Endothelial cell of umbilical vein (primary cell): ENCODE measurements at regions not wholly inside any gene's neighbourhood (a gene's known extent, or its start where the extent isn't known, plus 50 kb on each side); places are given as distances from the start of the nearest gene placed in this dataset.

Experiments
- BruUV-seq: library from RNA; stranded (reverse); fragments of 400-500 nt; replicated peaks from 2 replicates; lab custom pipeline; 2021; lab: Mats Ljungman, UMichigan
- CTCF ChIA-PET: fragments of 300-600, 350-600 bp; sonication (Branson Sonifier 250); formaldehyde crosslinking; loops from one replicate; lab custom pipeline; 2021; ENCODE audit warnings: antibody characterized with exemption, inconsistent platforms; lab: Charles Lee
- POLR2A ChIA-PET: fragments of 300-600, 350-600 bp; sonication (Branson Sonifier 250); formaldehyde crosslinking; loops from one replicate; lab custom pipeline; 2021; ENCODE audit warnings: antibody characterized with exemption, inconsistent platforms; lab: Charles Lee
- DNase-seq: peaks from one replicate; pipeline ENCODE4 v3.0.0-alpha.2; 2011; ENCODE audit warnings: low read depth, low spot score
- FAIRE-seq: peaks from 2 replicates; lab custom pipeline; 2011; peaks lifted over from hg19 to GRCh38; lab: Jason Lieb, UNC
- H2AFZ ChIP-seq: 2 replicates; pipeline ENCODE4 v1.6.0; 2012; ENCODE audit warnings: low read depth, low read length, control low read depth, inconsistent platforms
- H3K27ac ChIP-seq: 2 replicates; pipeline ENCODE4 v1.5.1; 2011; ENCODE audit warnings: low read depth, mild to moderate bottlenecking, control low read depth, low read length, moderate library complexity; ENCODE audit not compliant: insufficient read depth
- H3K27me3 ChIP-seq, 2 experiments: 2 replicates each; pipeline versions ENCODE4 v1.6.0 to v1.6.1; 2011; ENCODE audit warnings: low read length in 2 of 2, mixed read lengths in 1 of 2; ENCODE audit not compliant: control insufficient read depth in 2 of 2, insufficient read depth in 2 of 2
- H3K36me3 ChIP-seq, 2 experiments: 2 replicates in 1 of 2; 3 replicates in 1 of 2; pipeline ENCODE4 v1.5.1; 2011; ENCODE audit warnings: low read length in 2 of 2, mild to moderate bottlenecking in 1 of 2, moderate library complexity in 1 of 2; ENCODE audit not compliant: control insufficient read depth in 2 of 2, insufficient read depth in 2 of 2; ENCODE audit errors: extremely low read depth in 1 of 2
- H3K4me1 ChIP-seq: 3 replicates; pipeline ENCODE4 v1.5.1; 2011; ENCODE audit warnings: mild to moderate bottlenecking, low read length; ENCODE audit not compliant: control insufficient read depth, insufficient read depth; ENCODE audit errors: extremely low read depth
- H3K4me2 ChIP-seq: 2 replicates; pipeline ENCODE4 v1.6.1; 2011; ENCODE audit warnings: low read length, control low read depth, mixed read lengths; ENCODE audit not compliant: insufficient read depth
- H3K4me3 ChIP-seq, 3 experiments: fragments of 200-600 bp in 1 of 3; sonication (generic), shearing (Covaris generic) in 1 of 3; replicated peaks in 1 of 3; 2 replicates each; pipeline ENCODE4 v1.5.1; 2011 to 2016; ENCODE audit warnings: control low read depth in 3 of 3, low read length in 3 of 3, mild to moderate bottlenecking in 2 of 3, inconsistent platforms in 1 of 3, low read depth in 1 of 3, moderate library complexity in 1 of 3; ENCODE audit not compliant: insufficient read depth in 1 of 3
- H3K79me2 ChIP-seq: 2 replicates; pipeline ENCODE4 v1.6.0; 2012; ENCODE audit warnings: low read length, inconsistent platforms; ENCODE audit not compliant: control insufficient read depth, insufficient read depth
- H3K9ac ChIP-seq: replicated peaks from 2 replicates; pipeline ENCODE3; 2011; ENCODE audit warnings: low read length, control low read depth; ENCODE audit not compliant: insufficient read depth; ENCODE audit errors: extremely low read depth
- H3K9me1 ChIP-seq: replicated peaks from 3 replicates; pipeline ENCODE4 v1.6.0; 2011; ENCODE audit warnings: mild to moderate bottlenecking, low read length; ENCODE audit not compliant: control insufficient read depth, insufficient read depth; ENCODE audit errors: extremely low read depth
- H3K9me3 ChIP-seq: replicated peaks from 2 replicates; pipeline ENCODE4 v1.5.1; 2012; ENCODE audit warnings: low read length, inconsistent platforms; ENCODE audit not compliant: control insufficient read depth, insufficient read depth
- H4K20me1 ChIP-seq: replicated peaks from 2 replicates; pipeline ENCODE3; 2011; ENCODE audit warnings: mild to moderate bottlenecking, low read length; ENCODE audit not compliant: control insufficient read depth, insufficient read depth; ENCODE audit errors: extremely low read depth
- CTCF ChIP-seq, 2 donors: IDR thresholded peaks; 1 replicate in 1 of 2; 2 replicates in 1 of 2; pipeline ENCODE4 v1.5.1; 2011; ENCODE audit warnings: low read length in 2 of 2, mild to moderate bottlenecking in 2 of 2, moderate library complexity in 2 of 2, control low read depth in 1 of 2, inconsistent platforms in 1 of 2, low read depth in 1 of 2; ENCODE audit not compliant: insufficient read depth in 1 of 2; ENCODE audit errors: extremely low read depth in 1 of 2
- EZH2 ChIP-seq: IDR thresholded peaks from 2 replicates; pipeline ENCODE4 v1.6.1; 2012; ENCODE audit warnings: borderline replicate concordance, low read depth, mild to moderate bottlenecking, moderate library complexity, low read length, inconsistent platforms; ENCODE audit not compliant: severe bottlenecking
- FOS ChIP-seq: IDR thresholded peaks from 2 replicates; pipeline ENCODE4 v1.6.1; 2011; ENCODE audit warnings: mild to moderate bottlenecking, low read length, moderate library complexity, borderline replicate concordance; ENCODE audit not compliant: insufficient read depth
- GATA2 ChIP-seq: IDR thresholded peaks from 2 replicates; pipeline ENCODE4 v1.7.0; 2011; ENCODE audit warnings: low read depth, mild to moderate bottlenecking, moderate library complexity, mixed read lengths, low read length; ENCODE audit not compliant: insufficient read length, insufficient read depth
- JUN ChIP-seq: IDR thresholded peaks from 2 replicates; pipeline ENCODE4 v1.6.1; 2011; ENCODE audit warnings: borderline replicate concordance, low read depth; ENCODE audit not compliant: insufficient read length, insufficient read depth
- MAX ChIP-seq: IDR thresholded peaks from 2 replicates; pipeline ENCODE4 v1.6.1; 2011; ENCODE audit not compliant: insufficient read depth, insufficient read length
- MYC ChIP-seq: IDR thresholded peaks from one replicate; pipeline ENCODE4 v1.6.1; 2011; ENCODE audit warnings: mild to moderate bottlenecking, low read depth, low read length
- POLR2A ChIP-seq: IDR thresholded peaks from 2 replicates; pipeline ENCODE4 v1.6.1; 2012; ENCODE audit warnings: low read depth, mild to moderate bottlenecking, control low read depth, low read length
- POLR2AphosphoS5 ChIP-seq: IDR thresholded peaks from 2 replicates; pipeline ENCODE4 v1.6.1; 2012; ENCODE audit warnings: low read depth, mild to moderate bottlenecking, control low read depth, low read length, moderate library complexity; ENCODE audit not compliant: insufficient read depth
- dilution Hi-C: fragments of 300-500 bp; cut with MboI; formaldehyde crosslinking; loops from one replicate; pipeline ENCODE4 v1.15.0; 2019; ENCODE audit warnings: low sequenced_read_pairs; ENCODE audit not compliant: extremely low pct_ligation_motif_present
- intact Hi-C: fragments of 100-400 bp; cut with micrococcal nuclease; formaldehyde crosslinking; loops from one replicate; pipeline ENCODE4 v1.10.0; 2022

DNA sequence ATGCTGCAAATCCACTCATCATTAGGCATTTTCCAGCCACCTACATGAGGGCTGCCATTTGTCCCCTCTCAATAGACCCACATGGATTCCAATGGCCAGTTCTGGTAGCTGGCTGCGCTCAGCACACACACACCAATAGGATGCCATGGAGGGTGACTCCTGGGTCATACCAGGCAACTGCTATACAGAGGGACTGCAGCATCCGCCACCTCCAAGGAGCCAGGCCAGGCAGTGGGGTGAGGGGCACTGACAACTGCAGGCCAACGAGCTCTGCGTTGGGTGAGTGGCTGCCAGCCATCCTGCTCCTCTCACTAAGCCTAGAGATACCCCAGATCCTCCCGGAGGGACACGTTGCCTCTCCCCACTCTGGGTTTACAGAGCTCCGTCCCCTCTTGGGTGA, 118.8 kb upstream of the NANOS1 start:
- TF ChIP-seq POLR2AphosphoS5 (no peak), CTCF (IDR thresholded peaks at IDR 0.05; ENCODE audit: extremely low read depth in 1 of 2, insufficient read depth in 1 of 2, low read depth in 1 of 2, low read length in 2 of 2) (no peak), EZH2 (no peak), POLR2A (no peak), FOS (no peak), GATA2 (no peak), JUN (no peak), MYC (no peak), MAX (no peak)
- no peaks in the 10 kb centered on the region for H3K36me3 ChIP-seq
- H3K4me1 ChIP-seq, result peaks cover 3% of the 10 kb centered on the region
- peaks cover 5 to 8% of the 10 kb centered on the region in 2 experiments for H3K27me3 ChIP-seq
- intact Hi-C loops (no loop called here), dilution Hi-C loops (no loop called here)
- no peak overlapping the region for H3K4me2 ChIP-seq
- H3K9me3 ChIP-seq, result no peaks in the 10 kb centered on the region
- no peaks in the 10 kb centered on the region for H3K9me1 ChIP-seq
- FAIRE-seq (no peak), DNase-seq (no peak)
- no peak overlapping the region for H2AFZ ChIP-seq
- H3K4me3 ChIP-seq, result no peak overlapping the region
- no TSS peak for BruUV-seq
- CTCF ChIA-PET, result no interaction called here
- POLR2A ChIA-PET, result no interaction called here
- no peak overlapping the region for H3K9ac ChIP-seq
- H4K20me1 ChIP-seq, result no peaks in the 10 kb centered on the region
- no peak overlapping the region for H3K27ac ChIP-seq
- H3K79me2 ChIP-seq, result no peaks in the 10 kb centered on the region
